WI38 (cell line): ENCODE measurements at regions not wholly inside any gene's neighbourhood (a gene's known extent, or its start where the extent isn't known, plus 50 kb on each side); places are given as distances from the start of the nearest gene placed in this dataset.

Source experiments
- H3K4me3 ChIP-seq: 2 replicates; pipeline ENCODE4 v1.5.1; 2011; ENCODE audit warnings: low read depth, mild to moderate bottlenecking, control low read depth, low read length
- CTCF ChIP-seq: IDR thresholded peaks from 2 replicates; pipeline ENCODE4 v1.5.1; 2012; ENCODE audit warnings: low read depth, mild to moderate bottlenecking, control low read depth, low read length

- H3K4me3 ChIP-seq, result no peak overlapping the region
- TF ChIP-seq CTCF, result no peak
These were observed 247.9 kb downstream of the ADAM29 start for GRCh38 chr4:175166020-175166419.

GRCh38 chr4:175176710-175177109 is 258.6 kb downstream of the ADAM29 start:
- no peak for TF ChIP-seq CTCF
- H3K4me3 ChIP-seq, result no peak overlapping the region

- H3K4me3 ChIP-seq, result no peak overlapping the region
- no peak for TF ChIP-seq CTCF
These were observed 272.5 kb downstream of the ADAM29 start for GRCh38 chr4:175190654-175191053.

GRCh38 chr4:175198056-175198455 is 279.9 kb downstream of the ADAM29 start:
- no peak overlapping the region for H3K4me3 ChIP-seq
- TF ChIP-seq CTCF, result no peak

- H3K4me3 ChIP-seq, result no peak overlapping the region
- no peak for TF ChIP-seq CTCF
These were observed 297.1 kb downstream of the ADAM29 start for GRCh38 chr4:175215208-175215607.

GRCh38 chr4:175215657-175216056 is 297.5 kb downstream of the ADAM29 start:
- TF ChIP-seq CTCF, result no peak
- H3K4me3 ChIP-seq, result no peak overlapping the region

GRCh38 chr4:175229154-175229553 is 311.0 kb downstream of the ADAM29 start:
- H3K4me3 ChIP-seq, result no peak overlapping the region
- no peak for TF ChIP-seq CTCF
